Stromal cell of bone marrow (primary cell): ENCODE measurements at regions not wholly inside any gene's neighbourhood (a gene's known extent, or its start where the extent isn't known, plus 50 kb on each side); places are given as distances from the start of the nearest gene placed in this dataset.
A peak's percentile ranks its signal among the peaks of the same experiment; 100 is the strongest.
"Not testable (repeated sequence)": the region's sequence is repeated elsewhere in the genome, so short reads cannot be mapped to it uniquely, and the experiment has no call there.

ENCODE experiments used
- DNase-seq: peaks from one replicate; pipeline ENCODE4 v3.0.0-alpha.2; 2012; ENCODE audit warnings: low read depth

- DNase-seq = not testable (repeated sequence)
Measured at GRCh38 chr2:166743482-166743881, 144.8 kb upstream of the XIRP2 start.

- DNase-seq = no peak
Measured at GRCh38 chr2:166727095-166727494, 161.2 kb upstream of the XIRP2 start.

GRCh38 chr2:166725927-166726924 is 162.1 kb upstream of the XIRP2 start:
- no peak for DNase-seq

DNA sequence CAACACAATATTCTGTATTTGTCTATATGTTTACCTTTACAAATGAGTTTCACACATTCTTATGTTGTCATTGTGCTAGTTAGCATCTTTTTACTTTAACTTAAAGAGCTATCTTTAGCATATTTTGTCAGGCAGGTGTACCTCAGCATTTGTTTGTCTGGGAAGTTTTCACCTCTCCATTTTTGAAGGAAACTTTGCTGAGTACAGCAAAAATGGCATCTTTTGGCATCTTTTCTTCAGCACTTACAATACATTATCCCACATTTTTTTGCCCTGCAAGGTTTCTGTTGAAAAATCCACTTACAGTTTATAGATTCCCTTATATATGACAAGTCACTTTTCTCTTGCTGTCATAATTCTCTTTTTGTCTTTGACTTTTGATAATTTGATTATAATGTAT is 171.3 kb upstream of the XIRP2 start:
- no peak for DNase-seq

DNA sequence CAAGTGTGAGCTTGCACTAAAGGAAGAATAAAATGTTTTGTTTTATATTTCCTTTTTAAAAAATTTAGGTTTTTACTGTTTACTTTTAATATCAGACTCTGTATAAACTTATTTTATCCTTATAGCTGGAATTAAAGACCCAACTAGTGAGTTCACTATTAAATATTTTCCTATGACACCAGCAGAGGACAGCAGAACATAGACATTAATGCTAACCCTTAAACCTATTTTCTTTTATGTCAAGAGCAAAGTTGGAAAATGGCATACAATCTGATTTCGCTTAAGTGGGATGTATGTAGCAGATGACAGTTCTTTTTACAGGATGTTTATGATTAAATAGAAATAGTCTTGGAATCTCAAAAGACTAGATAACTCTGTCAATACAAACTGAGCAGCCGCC is 188.2 kb upstream of the XIRP2 start:
- no peak for DNase-seq

- DNase-seq = no peak
Measured at GRCh38 chr2:166695154-166695553, 193.1 kb upstream of the XIRP2 start.

- not testable (repeated sequence) for DNase-seq
Measured at GRCh38 chr2:166686057-166686456, 192.0 kb upstream of the SCN7A start.

DNA sequence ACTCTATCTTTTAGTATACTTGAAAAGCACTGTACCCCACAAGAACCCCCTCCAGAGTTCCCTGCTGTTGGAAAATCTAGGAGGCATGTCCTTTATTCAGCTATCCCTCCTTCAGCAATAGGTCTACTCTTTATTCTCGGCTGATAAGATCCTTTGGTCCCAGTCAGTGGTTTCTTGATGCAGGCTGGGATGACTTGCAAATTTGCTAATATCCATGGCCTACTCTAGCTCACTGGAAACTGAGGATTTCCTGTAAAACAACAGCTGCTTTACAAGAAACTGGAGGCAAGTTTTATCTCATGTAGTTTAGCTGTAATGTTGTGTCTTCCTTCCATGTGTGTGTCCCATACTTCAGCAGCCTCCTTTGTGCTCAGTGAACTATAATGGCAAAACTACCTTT is 183.9 kb upstream of the SCN7A start:
- no peak for DNase-seq

GRCh38 chr2:166676716-166677115 is 182.7 kb upstream of the SCN7A start:
- no peak for DNase-seq

- no peak for DNase-seq
Measured at GRCh38 chr2:166675553-166675952, 181.5 kb upstream of the SCN7A start.

GRCh38 chr2:166673986-166674385 is 179.9 kb upstream of the SCN7A start:
- DNase-seq = no peak

DNA sequence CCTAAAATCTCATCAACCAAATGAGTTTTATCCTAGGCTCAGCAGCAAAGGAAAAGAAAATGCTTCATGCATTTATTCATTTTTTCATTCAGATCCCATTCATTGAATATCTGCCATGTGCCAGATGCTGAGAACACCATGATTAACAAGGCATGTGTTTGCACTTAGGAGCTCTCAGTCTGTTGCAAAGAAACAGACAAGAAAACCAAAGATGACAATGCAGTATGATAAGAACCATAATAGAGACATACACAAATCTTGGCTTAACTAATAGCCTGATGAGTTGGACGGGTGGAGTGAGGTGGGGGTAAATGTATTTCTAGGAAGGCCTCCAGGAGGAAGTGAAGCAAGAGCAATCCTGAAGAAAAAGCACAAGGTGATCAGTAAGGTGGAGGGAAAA is 177.8 kb upstream of the SCN7A start:
- no peak for DNase-seq

DNA sequence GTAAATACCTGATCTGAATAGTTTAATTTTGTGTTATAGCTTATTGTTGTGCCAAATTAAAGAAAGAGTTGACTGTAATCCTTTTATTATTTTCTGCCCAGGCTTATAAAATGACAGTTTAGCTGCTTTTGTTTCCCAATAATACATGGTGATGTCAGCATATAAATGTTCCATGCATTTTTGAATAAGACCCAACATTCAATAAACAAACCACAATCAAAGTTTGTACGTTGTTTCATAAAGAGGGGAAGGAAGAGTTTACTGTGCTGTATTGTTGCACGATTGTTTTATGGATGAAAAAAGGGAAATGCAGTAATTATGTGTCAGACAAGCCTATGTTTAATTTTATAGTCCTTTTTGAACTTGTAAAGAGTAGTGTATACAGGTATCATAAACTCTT is 177.2 kb upstream of the SCN7A start:
- DNase-seq = no peak

- DNase-seq = peak; percentile 52
Measured at GRCh38 chr2:166665991-166666940, 172.2 kb upstream of the SCN7A start.

DNA sequence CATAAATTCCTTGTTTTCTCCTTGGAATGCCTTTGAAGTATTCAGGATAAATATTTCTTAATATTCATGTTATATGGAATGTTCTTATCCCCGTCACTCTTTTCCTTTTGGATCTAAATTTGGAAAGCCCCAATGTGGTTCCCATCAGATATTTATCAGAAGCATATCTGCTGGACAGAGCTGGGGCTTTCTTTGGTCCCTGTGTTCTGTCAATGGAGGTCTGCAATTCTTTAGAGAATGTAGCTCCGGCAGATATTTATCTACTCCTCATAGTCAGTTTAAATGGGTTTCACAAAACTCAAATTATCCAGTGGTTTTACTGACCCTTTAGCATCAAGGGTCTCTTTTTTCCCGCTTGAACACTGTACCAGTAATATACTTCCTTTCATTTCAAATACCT is 167.8 kb upstream of the SCN7A start:
- DNase-seq = no peak

DNA sequence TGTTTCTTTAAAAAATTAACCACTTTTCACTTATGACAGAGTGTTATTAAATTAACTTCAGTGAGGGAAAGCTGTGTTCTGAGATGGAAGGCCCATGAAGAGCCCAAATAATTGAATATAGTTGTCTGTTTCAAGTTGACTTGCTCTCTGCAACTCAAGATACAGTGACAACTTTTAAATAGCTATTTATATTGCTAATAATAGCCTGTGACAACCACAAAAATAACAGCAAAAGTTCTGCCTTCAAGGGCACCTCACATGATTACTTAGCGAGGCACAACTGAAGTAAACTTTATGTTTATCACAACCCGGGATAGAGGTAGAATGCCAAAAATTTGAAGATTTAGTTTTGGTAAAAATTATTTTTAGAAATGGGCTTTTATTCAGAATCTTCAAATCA is 167.3 kb upstream of the SCN7A start:
- DNase-seq = no peak

- no peak for DNase-seq
Measured at GRCh38 chr2:166658901-166659300, 164.9 kb upstream of the SCN7A start.

- DNase-seq = no peak
Measured at GRCh38 chr2:166653185-166653813, 159.2 kb upstream of the SCN7A start.

DNA sequence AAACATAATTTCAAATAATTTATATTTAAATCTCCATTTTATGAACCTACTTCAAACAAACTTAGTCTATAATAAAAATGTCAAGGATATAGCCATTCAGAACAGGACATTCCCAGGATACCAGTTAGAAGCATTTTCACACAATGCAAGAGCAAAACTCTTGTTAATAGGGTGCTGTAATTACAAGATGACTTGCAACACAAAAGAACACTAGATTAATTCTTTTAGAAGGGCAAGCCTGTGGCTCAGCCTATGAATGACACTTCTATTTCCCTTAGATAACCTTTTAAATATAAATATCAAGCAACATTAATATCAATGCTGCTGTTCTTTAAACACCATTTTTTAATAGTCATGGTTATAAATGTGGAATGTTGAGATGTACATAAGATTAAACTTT is 157.9 kb upstream of the SCN7A start:
- DNase-seq = no peak

DNA sequence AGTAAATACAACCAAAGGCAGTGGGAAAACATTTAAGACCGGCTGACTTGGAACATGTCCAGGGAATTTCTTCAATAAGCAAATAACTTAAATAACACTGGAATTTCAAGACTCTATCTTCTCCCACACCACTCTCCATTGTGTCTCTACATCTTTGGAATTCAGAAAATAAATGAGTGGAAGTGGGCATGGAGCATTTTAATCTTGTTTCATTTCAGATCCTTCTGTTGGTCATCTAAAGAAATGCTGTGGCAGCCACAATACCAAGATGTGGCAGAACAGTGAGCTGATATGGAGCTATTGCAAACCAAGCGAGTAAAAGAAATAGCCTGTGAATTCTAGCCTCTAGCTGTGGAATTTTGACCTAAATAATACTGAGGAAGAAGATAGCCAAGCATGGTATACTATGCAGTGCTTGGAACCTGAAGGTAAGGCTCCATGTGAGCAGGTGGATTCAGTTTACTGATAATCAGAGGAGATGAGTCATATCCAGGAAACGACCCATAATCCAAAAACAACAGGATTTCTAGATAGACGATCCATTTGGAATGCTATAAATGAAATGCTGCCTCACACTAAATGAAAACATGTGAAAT is 157.1 kb upstream of the SCN7A start:
- DNase-seq = no peak

DNA sequence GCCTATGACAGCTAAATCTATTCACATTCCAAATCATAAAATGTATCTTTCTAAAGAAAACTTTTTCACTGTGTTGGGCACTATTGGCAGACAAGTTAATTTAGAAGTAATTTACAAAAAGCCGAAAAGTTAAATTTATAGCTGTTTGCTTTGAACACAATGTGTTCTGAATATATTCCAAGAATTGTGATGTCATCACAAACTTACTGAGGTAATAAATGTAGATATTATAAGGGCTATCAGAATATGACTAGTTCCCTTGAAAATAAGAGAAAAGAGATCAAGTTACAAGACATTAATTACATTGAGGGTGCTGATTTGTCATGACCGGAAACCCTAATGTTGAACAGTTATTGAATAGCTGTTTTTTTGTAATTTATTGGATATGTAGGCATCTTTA is 153.9 kb upstream of the SCN7A start:
- no peak for DNase-seq

DNA sequence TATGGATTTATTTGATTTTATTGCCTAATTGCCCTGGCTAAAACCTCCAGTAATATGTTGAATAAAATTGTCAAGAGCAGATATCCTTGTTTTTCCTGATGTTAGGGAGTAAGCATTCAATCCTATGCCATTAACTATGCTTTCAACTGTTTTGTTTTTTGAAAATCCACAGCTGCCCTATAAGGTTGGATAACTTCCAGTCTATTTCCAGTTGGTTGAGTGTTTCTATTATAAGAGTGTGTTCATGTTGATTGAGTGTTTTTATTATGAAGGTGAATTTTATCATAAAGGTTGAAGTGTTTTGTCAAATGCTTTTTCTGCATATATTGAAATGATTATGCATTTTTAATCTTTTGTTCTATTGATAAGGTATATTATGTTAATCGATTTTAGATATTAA is 149.9 kb upstream of the SCN7A start:
- DNase-seq = no peak
